HUES64 (cell line): ENCODE measurements at regions not wholly inside any gene's neighbourhood (a gene's known extent, or its start where the extent isn't known, plus 50 kb on each side); places are given as distances from the start of the nearest gene placed in this dataset.

Experiments used
- H3K27ac ChIP-seq: 2 replicates; pipeline ENCODE4 v1.7.0; 2013; ENCODE audit warnings: low read depth, low read length, inconsistent platforms
- H3K27me3 ChIP-seq: 2 replicates; pipeline ENCODE4 v1.6.1; 2013; ENCODE audit warnings: mild to moderate bottlenecking, low read length; ENCODE audit not compliant: insufficient read depth
- H3K36me3 ChIP-seq: 2 replicates; pipeline ENCODE4 v1.6.1; 2013; ENCODE audit warnings: mild to moderate bottlenecking, low read length; ENCODE audit not compliant: insufficient read depth
- H3K4me1 ChIP-seq: 2 replicates; pipeline ENCODE4 v1.6.1; 2013; ENCODE audit warnings: mild to moderate bottlenecking, low read length, moderate library complexity; ENCODE audit not compliant: insufficient read depth
- H3K4me3 ChIP-seq: 2 replicates; pipeline ENCODE4 v1.5.1; 2013; ENCODE audit warnings: mild to moderate bottlenecking, low read length, moderate library complexity
- H3K9ac ChIP-seq: 2 replicates; pipeline ENCODE4 v1.6.1; 2013; ENCODE audit warnings: mild to moderate bottlenecking, low read depth, low read length
- H3K9me3 ChIP-seq: 2 replicates; pipeline ENCODE4 v1.6.1; 2013; ENCODE audit warnings: low read depth, low read length; ENCODE audit not compliant: insufficient read depth
- WGBS: fragments of 150-250, 120-280 bp; methylation state at CpG from one replicate; pipeline ENCODE4 v1.1.7; 2013; ENCODE audit warnings: missing lambda C conversion rate; 5-methylcytosine and 5-hydroxymethylcytosine counted together

- Histone ChIP-seq H3K27ac (no peak overlapping the region), H3K36me3 (no peaks in the 10 kb centered on the region)
Observed at GRCh38 chr10:109480836-109481235, 442.5 kb downstream of the XPNPEP1 start.

DNA sequence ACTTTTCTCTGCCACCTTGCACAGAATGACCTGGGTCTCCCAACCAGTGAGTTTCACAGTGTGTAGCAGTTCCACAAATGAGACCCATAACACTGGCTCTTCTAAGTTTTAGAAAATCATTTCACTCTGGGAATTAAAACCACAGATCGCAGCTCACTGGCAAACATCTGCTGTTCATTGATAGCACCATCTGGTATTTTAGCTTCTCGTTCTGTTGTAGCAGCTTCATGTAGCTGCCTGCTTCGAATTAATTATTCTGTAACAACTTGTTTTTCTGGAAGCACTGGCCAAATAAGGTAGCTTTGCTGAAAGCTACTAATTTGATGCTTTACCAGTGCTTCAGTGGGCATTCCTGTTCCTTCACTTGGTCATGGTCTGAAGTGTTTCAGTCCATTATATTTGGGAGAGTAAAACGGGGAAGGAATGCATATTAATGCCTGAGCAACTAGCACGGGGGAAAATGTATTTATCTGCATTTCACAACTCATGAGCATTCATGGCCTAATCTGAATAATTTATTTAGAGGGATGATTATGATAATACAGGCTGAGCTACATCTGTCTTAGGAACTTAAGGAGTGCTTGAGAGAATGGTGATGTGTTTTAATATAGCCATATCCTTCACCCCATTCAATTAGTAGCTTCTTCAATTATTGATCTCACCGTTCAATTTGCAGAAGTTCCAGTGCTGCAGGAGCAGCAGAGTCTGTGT, 447.4 kb downstream of the XPNPEP1 start:
- H3K27me3 ChIP-seq = no peaks in the 10 kb centered on the region
- peaks cover 29% of the 10 kb centered on the region; the same call in 1 of the 2 replicates for H3K9me3 ChIP-seq
- WGBS = 65% methylated on average over 6 of the region's 6 CpGs
- H3K4me1 ChIP-seq = peaks cover 15% of the 10 kb centered on the region
- no peak overlapping the region for H3K27ac ChIP-seq
- H3K4me3 ChIP-seq = no peak overlapping the region
- no peak overlapping the region for H3K9ac ChIP-seq
- H3K36me3 ChIP-seq = no peaks in the 10 kb centered on the region

More at GRCh38 chr10:109480836-109481235, 442.5 kb downstream of the XPNPEP1 start:
- Histone ChIP-seq H3K27me3 (no peaks in the 10 kb centered on the region), H3K9ac (no peak overlapping the region), H3K4me1 (no peaks in the 10 kb centered on the region), H3K9me3 (peaks cover 20% of the 10 kb centered on the region; the same call in 1 of the 2 replicates), H3K4me3 (no peak overlapping the region)

- Histone ChIP-seq H3K36me3 (no peaks in the 10 kb centered on the region), H3K27ac (no peak overlapping the region), H3K9ac (no peak overlapping the region), H3K9me3 (peaks cover 32% of the 10 kb centered on the region; the same call in 1 of the 2 replicates), H3K4me1 (peaks cover 15% of the 10 kb centered on the region), H3K4me3 (no peak overlapping the region), H3K27me3 (no peaks in the 10 kb centered on the region)
- 78% methylated on average over 4 of the region's 4 CpGs for WGBS
Observed at GRCh38 chr10:109474812-109475211, 448.5 kb downstream of the XPNPEP1 start.

DNA sequence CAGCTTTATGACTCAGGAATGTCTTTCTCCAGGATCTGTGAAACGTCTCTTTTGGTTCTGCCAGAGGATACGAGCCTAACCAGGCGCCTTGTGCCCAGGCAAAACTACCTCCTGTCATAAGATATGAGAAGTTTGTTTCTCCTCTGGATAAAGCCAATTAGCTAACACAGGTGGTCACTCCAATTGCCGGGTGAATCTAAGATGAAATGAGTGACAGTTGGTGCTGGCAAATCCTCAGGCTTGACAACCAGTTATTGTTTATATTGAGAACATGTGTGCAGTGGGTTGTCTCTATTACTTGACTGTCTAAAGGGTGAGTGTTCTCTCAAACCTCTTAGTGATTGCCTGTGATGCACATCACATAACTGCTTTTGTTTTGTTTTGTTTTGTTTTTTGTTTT, 449.1 kb downstream of the XPNPEP1 start:
- Histone ChIP-seq H3K27me3 (no peaks in the 10 kb centered on the region), H3K36me3 (no peaks in the 10 kb centered on the region), H3K9me3 (peaks cover 34% of the 10 kb centered on the region; the same call in 1 of the 2 replicates), H3K4me3 (no peak overlapping the region), H3K4me1 (peaks cover 15% of the 10 kb centered on the region), H3K27ac (no peak overlapping the region), H3K9ac (no peak overlapping the region)
- 81% methylated on average over 4 of the region's 4 CpGs for WGBS

DNA sequence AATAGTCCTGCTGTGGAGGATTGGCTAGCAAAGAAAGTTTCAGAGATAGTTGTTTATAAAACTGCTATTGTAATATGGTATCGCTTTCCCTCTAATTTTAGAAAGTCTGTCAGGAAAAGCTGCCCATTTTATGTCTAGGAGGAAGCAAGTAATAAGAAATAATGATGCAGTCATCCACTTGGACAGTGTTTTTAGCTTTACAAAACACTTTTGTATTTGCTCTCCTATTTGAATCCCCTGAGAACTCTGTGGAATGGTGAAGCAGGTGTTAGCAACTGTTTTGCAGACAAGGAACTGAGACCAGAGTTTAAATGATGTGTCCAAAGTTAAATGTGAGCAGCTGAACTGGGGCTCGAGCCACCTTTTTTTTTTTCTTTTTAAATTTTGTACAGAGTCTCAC, 455.8 kb downstream of the XPNPEP1 start:
- H3K27ac ChIP-seq = no peak overlapping the region
- H3K4me1 ChIP-seq = no peaks in the 10 kb centered on the region
- WGBS = 72% methylated on average over 2 of the region's 2 CpGs
- H3K9me3 ChIP-seq = peaks cover 38% of the 10 kb centered on the region
- H3K9ac ChIP-seq = no peak overlapping the region
- no peak overlapping the region for H3K4me3 ChIP-seq
- no peaks in the 10 kb centered on the region for H3K36me3 ChIP-seq
- no peaks in the 10 kb centered on the region for H3K27me3 ChIP-seq

DNA sequence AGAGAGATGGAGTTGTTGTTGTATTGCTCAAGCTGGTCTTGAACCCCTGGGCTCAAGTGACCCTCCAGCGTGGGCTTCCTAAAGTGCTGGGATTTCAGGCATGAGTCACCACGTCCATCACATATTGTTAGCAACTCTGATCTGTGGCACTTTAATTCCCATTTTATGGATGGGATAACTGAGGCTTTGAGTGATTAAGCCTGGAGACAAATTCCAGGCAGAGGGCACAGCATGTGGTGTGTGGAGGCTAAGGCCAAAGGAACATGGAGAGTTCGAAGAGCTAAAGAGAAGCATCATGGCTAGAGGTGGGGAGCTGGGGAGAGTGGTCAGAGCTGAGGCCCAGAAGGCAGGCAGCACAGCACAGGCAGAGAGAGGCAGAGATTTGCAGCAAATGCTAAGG, 458.4 kb downstream of the XPNPEP1 start:
- Histone ChIP-seq H3K36me3 (no peaks in the 10 kb centered on the region), H3K9me3 (peaks cover 36% of the 10 kb centered on the region), H3K4me1 (no peaks in the 10 kb centered on the region), H3K9ac (no peak overlapping the region), H3K4me3 (no peak overlapping the region), H3K27ac (no peak overlapping the region), H3K27me3 (no peaks in the 10 kb centered on the region)
- WGBS = 71% methylated on average over 3 of the region's 3 CpGs

DNA sequence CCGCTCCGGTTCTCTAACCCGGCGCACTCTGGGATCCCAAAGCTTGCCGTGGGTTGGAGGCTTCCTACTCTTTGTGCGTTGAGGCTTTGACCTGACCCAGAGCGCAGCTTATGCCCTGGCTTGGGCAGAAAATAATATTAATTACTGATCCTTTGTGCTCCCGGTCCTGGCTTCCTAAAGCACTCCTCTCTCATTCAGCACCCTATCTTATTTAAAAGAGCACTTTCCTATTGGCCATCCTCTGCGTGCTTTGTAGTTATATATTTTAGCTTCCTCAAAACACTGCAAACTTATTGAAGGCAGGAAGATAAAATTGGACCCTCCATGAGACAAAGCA, 466.0 kb downstream of the XPNPEP1 start:
- Histone ChIP-seq H3K27ac (no peak overlapping the region), H3K36me3 (no peaks in the 10 kb centered on the region), H3K9me3 (peaks cover 30% of the 10 kb centered on the region), H3K4me1 (peaks cover 5% of the 10 kb centered on the region; the same call in 1 of the 2 replicates), H3K27me3 (peaks cover 49% of the 10 kb centered on the region), H3K9ac (peak overlapping the region; percentile 62), H3K4me3 (peak overlapping the region; percentile 63)
- WGBS = 62% methylated on average over 9 of the region's 9 CpGs

- WGBS = 63% methylated on average over 59 of the region's 59 CpGs
- peak overlapping the region; percentile 63 for H3K4me3 ChIP-seq
Observed at GRCh38 chr10:109456566-109457301, 466.6 kb downstream of the XPNPEP1 start.

DNA sequence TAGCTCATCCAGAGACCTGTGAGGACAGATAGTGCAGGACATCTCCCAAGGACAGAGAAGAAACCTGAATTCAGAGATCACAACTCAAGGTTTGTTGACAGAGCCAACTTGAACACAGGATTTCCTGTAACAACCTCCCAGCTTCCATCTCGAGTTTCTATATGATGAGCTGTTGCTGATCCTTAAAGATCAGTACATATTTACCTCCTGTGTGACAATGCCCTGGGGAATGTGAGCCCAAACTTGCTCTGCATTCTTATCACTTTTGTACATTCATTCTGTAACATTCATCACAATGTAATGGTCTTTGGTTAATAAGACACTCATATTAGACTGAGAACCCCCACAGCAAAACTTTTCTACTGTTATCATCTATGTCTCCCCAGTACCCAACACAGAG, 468.6 kb downstream of the XPNPEP1 start:
- peaks cover 25% of the 10 kb centered on the region for H3K9me3 ChIP-seq
- no peak overlapping the region for H3K9ac ChIP-seq
- peaks cover 49% of the 10 kb centered on the region for H3K27me3 ChIP-seq
- H3K4me3 ChIP-seq = no peak overlapping the region
- H3K36me3 ChIP-seq = no peaks in the 10 kb centered on the region
- peaks cover 13% of the 10 kb centered on the region; the same call in 1 of the 2 replicates for H3K4me1 ChIP-seq
- no peak overlapping the region for H3K27ac ChIP-seq
- WGBS = 60% methylated on average over 1 of the region's 1 CpG

More at GRCh38 chr10:109456566-109457301, 466.6 kb downstream of the XPNPEP1 start:
- Histone ChIP-seq H3K9me3 (peaks cover 30% of the 10 kb centered on the region), H3K36me3 (no peaks in the 10 kb centered on the region), H3K27me3 (peaks cover 49% of the 10 kb centered on the region), H3K4me1 (peaks cover 5% of the 10 kb centered on the region; the same call in 1 of the 2 replicates), H3K27ac (no peak overlapping the region), H3K9ac (peak overlapping the region; percentile 62)

- WGBS = 87% methylated on average over 2 of the region's 2 CpGs
- Histone ChIP-seq H3K4me1 (peaks cover 15% of the 10 kb centered on the region; the same call in 1 of the 2 replicates), H3K27me3 (peaks cover 30% of the 10 kb centered on the region), H3K36me3 (no peaks in the 10 kb centered on the region), H3K9ac (no peak overlapping the region), H3K4me3 (no peak overlapping the region), H3K27ac (no peak overlapping the region), H3K9me3 (peaks cover 8% of the 10 kb centered on the region)
Observed at GRCh38 chr10:109451879-109452278, 471.4 kb downstream of the XPNPEP1 start.

DNA sequence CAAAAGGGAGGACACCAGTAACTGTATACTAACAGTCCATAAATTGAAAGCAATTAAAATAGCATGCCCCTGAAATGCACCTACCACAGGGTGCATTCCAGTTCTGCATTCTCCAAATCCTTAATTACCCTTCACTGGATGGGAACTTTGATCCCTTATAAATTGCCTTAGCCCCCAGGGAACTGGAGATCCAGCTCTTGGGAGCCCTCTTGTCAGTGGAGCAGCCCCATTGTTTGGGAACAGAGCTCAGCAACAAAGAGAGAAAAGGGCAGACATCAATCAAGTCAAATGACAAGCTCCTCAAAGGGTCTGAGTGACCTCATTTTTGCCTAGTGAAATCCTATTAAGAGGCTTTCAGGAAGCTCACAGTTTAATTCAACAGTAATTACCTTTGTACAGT, 472.6 kb downstream of the XPNPEP1 start:
- H3K27me3 ChIP-seq = peaks cover 18% of the 10 kb centered on the region
- no peak overlapping the region for H3K4me3 ChIP-seq
- H3K27ac ChIP-seq = no peak overlapping the region
- H3K9ac ChIP-seq = no peak overlapping the region
- H3K4me1 ChIP-seq = peaks cover 15% of the 10 kb centered on the region; the same call in 1 of the 2 replicates
- peaks cover 10% of the 10 kb centered on the region for H3K9me3 ChIP-seq
- H3K36me3 ChIP-seq = no peaks in the 10 kb centered on the region
